H1 (cell line): ENCODE measurements at regions not wholly inside any gene's neighbourhood (a gene's known extent, or its start where the extent isn't known, plus 50 kb on each side); places are given as distances from the start of the nearest gene placed in this dataset.

Experiments used
- CHD7 ChIP-seq: fragments of 300-600 bp; sonication (generic); IDR thresholded peaks from 2 replicates; pipeline ENCODE4 v1.7.1; 2012; ENCODE audit warnings: low read length, moderate library complexity, mild to moderate bottlenecking, inconsistent platforms; ENCODE audit not compliant: insufficient replicate concordance

GRCh38 chr4:119725688-119726330 is 97.2 kb upstream of the PDE5A start (continued):
- TF ChIP-seq CHD7, result no peak
- TF ChIP-seq, all 59 proteins: peak for 0
